ENCODE measurements at regions not wholly inside any gene's neighbourhood (a gene's known extent, or its start where the extent isn't known, plus 50 kb on each side); places are given as distances from the start of the nearest gene placed in this dataset.

GRCh38 chr20:11231742-11232648, 558.2 kb upstream of the JAG1 start:
- peak; percentile 24; the same call in 1 of the 2 replicates for TF ChIP-seq CTCF (IDR thresholded peaks at IDR 0.05; ENCODE audit: control insufficient read depth, extremely low read depth, insufficient read depth)
- DNase-seq (ENCODE audit: low read depth) = no peak
- no peak overlapping the region for H3K4me3 ChIP-seq (ENCODE audit: low read depth, low read length)

GRCh38 chr20:11232896-11233295, 559.1 kb upstream of the JAG1 start:
- no peak for DNase-seq (ENCODE audit: low read depth)
- no peak for TF ChIP-seq CTCF (IDR thresholded peaks at IDR 0.05; ENCODE audit: control insufficient read depth, extremely low read depth, insufficient read depth)
- H3K4me3 ChIP-seq (ENCODE audit: low read depth, low read length) = no peak overlapping the region

- TF ChIP-seq CTCF (IDR thresholded peaks at IDR 0.05; ENCODE audit: control insufficient read depth, extremely low read depth, insufficient read depth) = no peak
- no peak overlapping the region for H3K4me3 ChIP-seq (ENCODE audit: low read depth, low read length)
- DNase-seq (ENCODE audit: low read depth) = no peak
These were observed 560.4 kb upstream of the JAG1 start for GRCh38 chr20:11234181-11234580.

DNA sequence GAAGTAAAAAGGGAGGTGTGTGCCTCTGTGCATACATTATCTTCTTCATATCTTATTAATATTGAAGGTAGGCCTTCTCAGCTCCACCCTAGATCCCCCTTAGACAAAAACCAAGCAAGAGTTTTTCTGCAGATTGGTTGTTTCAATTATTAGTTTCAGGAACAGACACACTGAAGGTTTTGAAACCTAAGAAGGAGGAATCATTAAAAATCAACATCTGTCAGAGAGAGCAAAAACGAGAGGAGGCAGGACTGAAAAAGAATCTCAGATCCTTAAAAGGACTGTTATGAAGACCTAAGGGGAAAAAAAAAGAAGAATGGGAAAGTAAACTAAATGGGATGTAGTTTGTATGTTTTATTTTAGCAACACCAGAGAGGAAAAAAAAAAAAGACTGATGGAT, 560.8 kb upstream of the JAG1 start:
- no peak for TF ChIP-seq CTCF (IDR thresholded peaks at IDR 0.05; ENCODE audit: control insufficient read depth, extremely low read depth, insufficient read depth)
- H3K4me3 ChIP-seq (ENCODE audit: low read depth, low read length) = no peak overlapping the region
- no peak for DNase-seq (ENCODE audit: low read depth)

DNA sequence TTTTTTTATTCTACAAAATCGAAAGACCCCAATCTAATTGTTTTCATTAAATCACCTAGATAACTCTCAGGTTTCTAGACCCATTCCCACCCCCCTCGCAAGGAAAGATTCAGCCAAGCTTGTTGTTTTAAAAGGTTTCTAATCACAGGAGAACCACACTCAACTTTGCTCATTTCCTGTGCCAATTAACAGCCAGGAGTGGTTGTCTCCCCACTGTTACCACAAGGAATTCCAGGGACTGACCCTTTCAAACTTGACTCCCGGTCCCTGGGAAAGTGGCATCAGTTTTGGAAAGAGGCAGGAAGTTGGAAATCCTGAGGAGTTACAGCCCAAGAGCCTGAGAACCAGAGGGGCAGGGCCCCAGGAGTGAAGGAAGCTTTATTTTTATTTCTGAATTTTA, 561.3 kb upstream of the JAG1 start:
- no peak overlapping the region for H3K4me3 ChIP-seq (ENCODE audit: low read depth, low read length)
- no peak for TF ChIP-seq CTCF (IDR thresholded peaks at IDR 0.05; ENCODE audit: control insufficient read depth, extremely low read depth, insufficient read depth)
- no peak for DNase-seq (ENCODE audit: low read depth)

DNA sequence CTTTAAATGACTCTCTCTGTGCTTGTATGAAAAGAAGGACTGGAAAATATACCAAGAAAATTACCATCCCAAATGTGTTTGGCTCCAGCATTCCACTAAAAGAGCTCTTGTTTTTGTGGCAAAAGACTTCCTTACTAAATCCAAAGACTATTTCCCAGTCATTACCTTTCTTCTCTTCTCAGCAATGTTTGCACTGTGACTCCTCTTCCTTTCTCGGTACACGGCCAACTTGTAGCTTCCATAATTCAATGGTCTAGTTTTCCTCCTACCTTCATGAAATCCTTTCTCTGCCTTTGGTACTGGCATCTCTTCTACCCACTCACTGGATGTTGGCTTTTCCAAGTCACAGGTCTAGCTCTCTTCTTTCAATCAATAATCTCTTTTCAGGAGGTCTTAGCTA, 568.5 kb upstream of the JAG1 start:
- no peak for DNase-seq (ENCODE audit: low read depth)
- TF ChIP-seq CTCF (IDR thresholded peaks at IDR 0.05; ENCODE audit: control insufficient read depth, extremely low read depth, insufficient read depth) = no peak

DNA sequence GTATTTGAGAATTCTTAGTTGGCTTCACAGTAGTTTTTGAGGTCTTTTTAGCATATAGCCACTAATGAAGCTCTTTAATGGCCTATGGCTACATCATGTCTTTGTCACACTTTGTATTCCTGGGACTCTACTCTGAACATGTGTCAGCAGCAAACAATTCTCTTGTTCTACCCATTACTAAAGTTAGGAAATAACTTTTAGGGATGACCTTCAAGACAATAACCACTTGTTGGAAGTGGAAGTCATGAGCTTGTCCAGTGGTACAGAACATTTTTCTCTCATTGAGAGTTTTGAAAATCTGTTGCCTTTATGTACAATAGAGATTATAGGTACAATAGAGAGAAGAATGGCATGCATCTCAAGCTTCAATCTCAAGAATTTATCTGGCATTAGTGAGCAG, 571.6 kb upstream of the JAG1 start:
- TF ChIP-seq CTCF (IDR thresholded peaks at IDR 0.05; ENCODE audit: control insufficient read depth, extremely low read depth, insufficient read depth) = no peak
- no peak for DNase-seq (ENCODE audit: low read depth)
- no peak overlapping the region for H3K4me3 ChIP-seq (ENCODE audit: low read depth, low read length)

More for the DNA sequence above, 568.5 kb upstream of the JAG1 start:
- H3K4me3 ChIP-seq (ENCODE audit: low read depth, low read length) = no peak overlapping the region

Data from LNCaP clone FGC (cell line).